B cell (primary cell): ENCODE measurements at regions not wholly inside any gene's neighbourhood (a gene's known extent, or its start where the extent isn't known, plus 50 kb on each side); places are given as distances from the start of the nearest gene placed in this dataset.

Experiments used
- EZH2 ChIP-seq: IDR thresholded peaks from 2 replicates; pipeline ENCODE4 v1.6.1; 2012; ENCODE audit warnings: borderline replicate concordance, low read depth, mild to moderate bottlenecking, moderate library complexity, low read length; ENCODE audit not compliant: insufficient read depth, poor library complexity, severe bottlenecking
- TF ChIP-seq, protein P1 (sequence below): fragments of 200-600 bp; IDR thresholded peaks from one replicate; pipeline ENCODE4 v1.8.0; 2022; ENCODE audit warnings: antibody characterized with exemption, mild to moderate bottlenecking

DNA sequence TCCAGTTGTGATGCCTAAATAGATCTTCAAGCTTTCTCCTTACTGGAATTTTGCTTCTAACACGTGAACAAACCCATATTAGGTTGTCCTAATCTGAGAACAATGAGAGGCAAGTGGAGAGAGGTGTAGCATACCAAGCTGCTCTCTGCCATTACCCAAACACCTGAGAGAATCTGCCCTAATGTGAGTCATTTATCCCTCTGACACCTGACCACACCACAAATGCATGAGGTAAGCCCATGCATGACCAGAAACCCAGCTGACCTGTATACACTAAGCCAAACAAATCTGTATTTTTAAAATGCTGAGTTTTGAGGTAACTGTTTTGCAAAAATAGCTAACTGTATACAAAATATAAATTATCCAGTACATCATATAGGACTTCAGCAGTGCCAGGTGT lies 1458.1 kb upstream of the B3GALT2 start:
- no peak for TF ChIP-seq EZH2
- TF ChIP-seq, protein P1, sequence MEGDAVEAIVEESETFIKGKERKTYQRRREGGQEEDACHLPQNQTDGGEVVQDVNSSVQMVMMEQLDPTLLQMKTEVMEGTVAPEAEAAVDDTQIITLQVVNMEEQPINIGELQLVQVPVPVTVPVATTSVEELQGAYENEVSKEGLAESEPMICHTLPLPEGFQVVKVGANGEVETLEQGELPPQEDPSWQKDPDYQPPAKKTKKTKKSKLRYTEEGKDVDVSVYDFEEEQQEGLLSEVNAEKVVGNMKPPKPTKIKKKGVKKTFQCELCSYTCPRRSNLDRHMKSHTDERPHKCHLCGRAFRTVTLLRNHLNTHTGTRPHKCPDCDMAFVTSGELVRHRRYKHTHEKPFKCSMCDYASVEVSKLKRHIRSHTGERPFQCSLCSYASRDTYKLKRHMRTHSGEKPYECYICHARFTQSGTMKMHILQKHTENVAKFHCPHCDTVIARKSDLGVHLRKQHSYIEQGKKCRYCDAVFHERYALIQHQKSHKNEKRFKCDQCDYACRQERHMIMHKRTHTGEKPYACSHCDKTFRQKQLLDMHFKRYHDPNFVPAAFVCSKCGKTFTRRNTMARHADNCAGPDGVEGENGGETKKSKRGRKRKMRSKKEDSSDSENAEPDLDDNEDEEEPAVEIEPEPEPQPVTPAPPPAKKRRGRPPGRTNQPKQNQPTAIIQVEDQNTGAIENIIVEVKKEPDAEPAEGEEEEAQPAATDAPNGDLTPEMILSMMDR, result no peak
